ENCODE measurements at regions not wholly inside any gene's neighbourhood (a gene's known extent, or its start where the extent isn't known, plus 50 kb on each side); places are given as distances from the start of the nearest gene placed in this dataset.

DNA sequence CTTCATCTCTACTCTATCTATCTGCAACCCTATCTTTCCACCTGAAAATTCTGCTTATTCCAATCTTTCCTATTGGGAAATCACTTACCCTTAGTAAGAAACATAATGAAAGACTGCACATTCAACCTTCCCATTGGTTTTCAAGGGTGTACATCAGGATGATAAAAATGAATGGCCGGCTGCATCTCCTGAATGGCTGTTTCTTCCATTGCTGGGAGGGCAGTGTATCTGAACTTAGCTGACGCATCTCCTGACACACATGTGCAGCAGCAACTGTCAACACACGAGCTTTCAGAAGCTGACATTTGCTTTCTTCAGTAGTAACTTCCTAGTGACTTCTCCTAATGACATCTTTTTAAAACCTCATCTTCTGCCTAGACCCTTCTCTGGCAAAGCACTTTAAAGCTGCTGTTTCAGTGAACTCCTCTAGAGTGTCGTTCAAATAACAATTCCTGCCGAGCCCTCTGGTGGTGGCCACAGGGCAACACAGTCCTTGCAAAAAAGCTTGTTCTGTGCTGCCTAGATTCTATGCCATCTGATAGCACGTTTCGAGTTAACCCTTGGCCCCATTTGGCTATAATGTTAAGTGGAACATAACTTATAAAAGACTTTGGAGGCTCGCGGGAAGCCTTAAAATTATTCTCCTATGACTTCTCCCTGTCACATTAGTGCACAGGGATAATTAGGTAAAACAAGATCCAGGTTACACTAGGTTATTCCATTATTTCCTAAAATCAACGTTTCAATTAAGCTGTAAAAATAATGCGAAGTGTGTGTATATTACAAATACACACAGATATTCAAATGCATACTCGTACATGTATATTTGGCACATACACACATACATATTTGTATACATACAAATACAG lies 2340.7 kb downstream of the PCDH7 start:
- TF ChIP-seq, protein P1, sequence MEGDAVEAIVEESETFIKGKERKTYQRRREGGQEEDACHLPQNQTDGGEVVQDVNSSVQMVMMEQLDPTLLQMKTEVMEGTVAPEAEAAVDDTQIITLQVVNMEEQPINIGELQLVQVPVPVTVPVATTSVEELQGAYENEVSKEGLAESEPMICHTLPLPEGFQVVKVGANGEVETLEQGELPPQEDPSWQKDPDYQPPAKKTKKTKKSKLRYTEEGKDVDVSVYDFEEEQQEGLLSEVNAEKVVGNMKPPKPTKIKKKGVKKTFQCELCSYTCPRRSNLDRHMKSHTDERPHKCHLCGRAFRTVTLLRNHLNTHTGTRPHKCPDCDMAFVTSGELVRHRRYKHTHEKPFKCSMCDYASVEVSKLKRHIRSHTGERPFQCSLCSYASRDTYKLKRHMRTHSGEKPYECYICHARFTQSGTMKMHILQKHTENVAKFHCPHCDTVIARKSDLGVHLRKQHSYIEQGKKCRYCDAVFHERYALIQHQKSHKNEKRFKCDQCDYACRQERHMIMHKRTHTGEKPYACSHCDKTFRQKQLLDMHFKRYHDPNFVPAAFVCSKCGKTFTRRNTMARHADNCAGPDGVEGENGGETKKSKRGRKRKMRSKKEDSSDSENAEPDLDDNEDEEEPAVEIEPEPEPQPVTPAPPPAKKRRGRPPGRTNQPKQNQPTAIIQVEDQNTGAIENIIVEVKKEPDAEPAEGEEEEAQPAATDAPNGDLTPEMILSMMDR (IDR thresholded peaks at IDR 0.05), result peak in 5 of 7 experiments; percentile 4 to 47 (median 22)
- TF ChIP-seq POLR2AphosphoS5 (IDR thresholded peaks at IDR 0.05) (no peak), POLR2A (IDR thresholded peaks at IDR 0.05) (no peak), EP300 (IDR thresholded peaks at IDR 0.05) (no peak)

Data from stomach (tissue), 4 donors.